ENCODE measurements at regions not wholly inside any gene's neighbourhood (a gene's known extent, or its start where the extent isn't known, plus 50 kb on each side); places are given as distances from the start of the nearest gene placed in this dataset.

DNA sequence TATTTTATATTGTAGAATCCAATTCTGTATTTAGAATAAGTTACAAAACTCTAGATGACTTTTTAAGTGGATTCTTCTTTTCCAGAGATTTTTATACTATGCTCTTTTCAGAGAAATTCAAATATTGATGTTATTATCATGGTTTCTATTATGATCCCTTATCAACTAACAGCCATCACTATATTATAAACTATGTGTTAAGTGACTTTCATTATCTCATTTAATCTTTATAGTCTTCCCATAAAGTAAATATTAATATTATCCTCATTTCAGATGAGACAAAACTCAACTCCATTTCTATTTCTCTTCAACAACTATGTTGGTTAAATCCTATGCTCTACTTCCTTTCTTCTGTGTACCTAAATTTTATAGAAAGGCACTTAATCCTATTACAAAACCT, 132.6 kb downstream of the ANKRD50 start:
- TF ChIP-seq POLR2A (IDR thresholded peaks at IDR 0.05) = no peak
- TF ChIP-seq EP300 (IDR thresholded peaks at IDR 0.05) = no peak
- TF ChIP-seq, protein P1, sequence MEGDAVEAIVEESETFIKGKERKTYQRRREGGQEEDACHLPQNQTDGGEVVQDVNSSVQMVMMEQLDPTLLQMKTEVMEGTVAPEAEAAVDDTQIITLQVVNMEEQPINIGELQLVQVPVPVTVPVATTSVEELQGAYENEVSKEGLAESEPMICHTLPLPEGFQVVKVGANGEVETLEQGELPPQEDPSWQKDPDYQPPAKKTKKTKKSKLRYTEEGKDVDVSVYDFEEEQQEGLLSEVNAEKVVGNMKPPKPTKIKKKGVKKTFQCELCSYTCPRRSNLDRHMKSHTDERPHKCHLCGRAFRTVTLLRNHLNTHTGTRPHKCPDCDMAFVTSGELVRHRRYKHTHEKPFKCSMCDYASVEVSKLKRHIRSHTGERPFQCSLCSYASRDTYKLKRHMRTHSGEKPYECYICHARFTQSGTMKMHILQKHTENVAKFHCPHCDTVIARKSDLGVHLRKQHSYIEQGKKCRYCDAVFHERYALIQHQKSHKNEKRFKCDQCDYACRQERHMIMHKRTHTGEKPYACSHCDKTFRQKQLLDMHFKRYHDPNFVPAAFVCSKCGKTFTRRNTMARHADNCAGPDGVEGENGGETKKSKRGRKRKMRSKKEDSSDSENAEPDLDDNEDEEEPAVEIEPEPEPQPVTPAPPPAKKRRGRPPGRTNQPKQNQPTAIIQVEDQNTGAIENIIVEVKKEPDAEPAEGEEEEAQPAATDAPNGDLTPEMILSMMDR (IDR thresholded peaks at IDR 0.05) = no peak
- TF ChIP-seq POLR2AphosphoS5 (IDR thresholded peaks at IDR 0.05) = no peak

All from suprapubic skin (tissue), 4 donors.